Adrenal gland (tissue), 5 donors: ENCODE measurements at regions not wholly inside any gene's neighbourhood (a gene's known extent, or its start where the extent isn't known, plus 50 kb on each side); places are given as distances from the start of the nearest gene placed in this dataset.

Experiments used
- CTCF ChIP-seq, 6 experiments: fragments of 450-650 bp in 4 of 6; fragments of 200-600 bp in 2 of 6; sonication (generic) in 1 of 6; IDR thresholded peaks; 1 replicate in 5 of 6; 2 replicates in 1 of 6; pipeline versions ENCODE4 v1.5.1 to v1.8.0; 2016 to 2021; ENCODE audit warnings: antibody characterized with exemption in 6 of 6, mild to moderate bottlenecking in 2 of 6, moderate library complexity in 1 of 6
- POLR2A ChIP-seq, 2 donors: fragments of 450-650 bp; IDR thresholded peaks; one replicate each; pipeline ENCODE4 v1.6.1; 2017; ENCODE audit warnings: antibody characterized with exemption in 2 of 2, mild to moderate bottlenecking in 2 of 2, moderate library complexity in 1 of 2
- donor health status: DM: no; HTN: no; CAD: no.

- no peak for TF ChIP-seq CTCF (IDR thresholded peaks at IDR 0.05)
- no peak for TF ChIP-seq POLR2A (IDR thresholded peaks at IDR 0.05)
Observed at GRCh38 chr3:151593928-151594327, 133.1 kb upstream of the IGSF10 start.
